ENCODE measurements at regions not wholly inside any gene's neighbourhood (a gene's known extent, or its start where the extent isn't known, plus 50 kb on each side); places are given as distances from the start of the nearest gene placed in this dataset.

GRCh38 chr1:4595341-4596225 lies 58.8 kb upstream of the AJAP1 start:
- no peak for TF ChIP-seq EGR1 (IDR thresholded peaks at IDR 0.05)
- TF ChIP-seq TAF1 (IDR thresholded peaks at IDR 0.05; ENCODE audit: low read depth), result no peak
- no peak for TF ChIP-seq CREB1 (IDR thresholded peaks at IDR 0.05; ENCODE audit: low read depth)
- TF ChIP-seq MAX (IDR thresholded peaks at IDR 0.05), result no peak
- no peak for TF ChIP-seq YY1 (IDR thresholded peaks at IDR 0.05; ENCODE audit: low read depth)
- no peak for TF ChIP-seq REST (IDR thresholded peaks at IDR 0.05; ENCODE audit: low read depth)
- TF ChIP-seq RAD21 (IDR thresholded peaks at IDR 0.05; ENCODE audit: low read depth), result no peak
- TF ChIP-seq EP300 (IDR thresholded peaks at IDR 0.05; ENCODE audit: borderline replicate concordance), result no peak
- TF ChIP-seq FOXM1 (IDR thresholded peaks at IDR 0.05; ENCODE audit: borderline replicate concordance, low read depth), result no peak

All from Ishikawa (cell line).